HEK293T (cell line): ENCODE measurements at regions not wholly inside any gene's neighbourhood (a gene's known extent, or its start where the extent isn't known, plus 50 kb on each side); places are given as distances from the start of the nearest gene placed in this dataset.

Source experiments
- ARNT ChIP-seq: fragments of 450-650 bp; IDR thresholded peaks from 2 replicates; pipeline ENCODE4 v1.6.1; 2017; ENCODE audit warnings: mild to moderate bottlenecking
- FOXK2 ChIP-seq: fragments of 450-650 bp; IDR thresholded peaks from 2 replicates; pipeline ENCODE4 v1.6.1; 2016; ENCODE audit warnings: mild to moderate bottlenecking
- FOXM1 ChIP-seq: fragments of 450-650 bp; IDR thresholded peaks from 2 replicates; pipeline ENCODE4 v1.6.1; 2017; ENCODE audit warnings: mild to moderate bottlenecking, borderline replicate concordance
- HDGF ChIP-seq: fragments of 450-650 bp; IDR thresholded peaks from 2 replicates; pipeline ENCODE4 v1.6.1; 2017; ENCODE audit warnings: antibody characterized with exemption, borderline replicate concordance
- NFRKB ChIP-seq: fragments of 450-650 bp; IDR thresholded peaks from 2 replicates; pipeline ENCODE4 v1.6.1; 2016; ENCODE audit warnings: mild to moderate bottlenecking, moderate library complexity
- SP1 ChIP-seq: fragments of 450-650 bp; IDR thresholded peaks from 2 replicates; pipeline ENCODE4 v1.6.1; 2017
- SUZ12 ChIP-seq: fragments of 450-650 bp; IDR thresholded peaks from 2 replicates; pipeline ENCODE4 v1.6.1; 2016; ENCODE audit warnings: mild to moderate bottlenecking
- TARDBP ChIP-seq: fragments of 450-650 bp; IDR thresholded peaks from 2 replicates; pipeline ENCODE4 v1.6.1; 2016
- ZNF384 ChIP-seq: fragments of 450-650 bp; IDR thresholded peaks from 2 replicates; pipeline ENCODE4 v1.6.1; 2016

DNA sequence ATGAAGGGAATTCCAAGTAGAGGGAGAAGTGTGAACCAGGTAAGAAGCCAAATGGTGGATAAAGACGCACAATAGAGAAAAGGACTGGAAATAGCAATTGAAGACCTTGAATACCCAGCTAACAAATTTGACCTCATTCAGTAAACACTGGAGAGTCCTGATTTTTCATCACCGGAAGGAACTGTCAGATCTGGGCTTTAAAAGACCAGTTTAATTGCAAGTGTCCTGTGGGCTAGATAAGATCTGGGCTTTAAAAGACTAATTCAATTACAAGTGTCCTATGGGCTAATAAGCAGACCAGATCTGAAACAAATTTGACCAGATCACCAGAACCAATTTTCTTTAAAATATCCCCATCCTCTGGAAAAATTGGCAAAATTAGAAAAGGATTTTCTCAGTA lies 380.0 kb downstream of the ACTL7B start:
- TF ChIP-seq SUZ12 (no peak), ZNF384 (no peak), FOXK2 (no peak), FOXM1 (no peak), SP1 (no peak), ARNT (no peak), NFRKB (no peak), TARDBP (no peak), HDGF (no peak)
